IPS-NIHi11 (cell line): ENCODE measurements at regions not wholly inside any gene's neighbourhood (a gene's known extent, or its start where the extent isn't known, plus 50 kb on each side); places are given as distances from the start of the nearest gene placed in this dataset.
"Not testable (repeated sequence)": the region's sequence is repeated elsewhere in the genome, so short reads cannot be mapped to it uniquely, and the experiment has no call there.

Experiments
- DNase-seq: peaks from one replicate; pipeline ENCODE4 v3.0.0; 2012; ENCODE audit warnings: mixed read lengths, low spot score

GRCh38 chr4:181755846-181756245 lies 487.4 kb upstream of the TENM3 start:
- no peak for DNase-seq

- no peak for DNase-seq
These were observed 486.6 kb upstream of the TENM3 start for GRCh38 chr4:181756451-181757095.

- no peak for DNase-seq
These were observed 486.1 kb upstream of the TENM3 start for GRCh38 chr4:181757098-181757497.

DNA sequence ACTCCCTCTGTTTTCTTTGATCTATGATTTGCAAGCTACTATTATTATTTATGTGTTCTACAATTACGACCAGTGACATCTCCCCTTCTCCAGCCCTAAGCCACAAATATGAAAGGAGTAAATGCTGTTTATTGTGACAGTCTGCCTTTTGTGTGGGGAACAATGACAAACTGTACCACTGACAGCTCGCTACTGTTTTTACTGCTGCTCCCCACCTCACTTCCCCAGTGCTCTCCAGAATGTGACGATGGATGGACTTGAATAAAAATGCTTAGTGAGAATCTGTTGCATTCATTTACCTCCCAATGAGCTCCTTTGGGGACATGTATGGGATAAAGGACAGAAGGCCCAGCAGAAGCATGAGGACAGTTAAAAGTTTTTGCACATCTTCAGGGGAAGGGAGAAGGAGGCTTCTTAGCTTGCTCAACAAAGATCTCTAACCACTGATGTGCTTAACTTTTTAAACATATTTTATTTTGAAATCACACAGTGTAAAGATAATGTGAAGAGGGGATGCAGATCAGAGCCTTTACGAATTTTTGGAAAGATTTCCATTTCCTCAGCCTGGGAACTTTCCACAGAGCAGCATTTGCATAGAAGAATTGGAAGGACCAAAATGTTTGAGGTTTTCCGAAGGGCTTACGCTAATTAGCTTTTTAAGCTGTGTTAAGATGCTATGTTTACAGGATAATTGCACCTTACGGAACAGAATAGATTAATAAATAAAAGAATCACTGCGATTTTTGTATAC lies 485.1 kb upstream of the TENM3 start:
- DNase-seq, result no peak

DNA sequence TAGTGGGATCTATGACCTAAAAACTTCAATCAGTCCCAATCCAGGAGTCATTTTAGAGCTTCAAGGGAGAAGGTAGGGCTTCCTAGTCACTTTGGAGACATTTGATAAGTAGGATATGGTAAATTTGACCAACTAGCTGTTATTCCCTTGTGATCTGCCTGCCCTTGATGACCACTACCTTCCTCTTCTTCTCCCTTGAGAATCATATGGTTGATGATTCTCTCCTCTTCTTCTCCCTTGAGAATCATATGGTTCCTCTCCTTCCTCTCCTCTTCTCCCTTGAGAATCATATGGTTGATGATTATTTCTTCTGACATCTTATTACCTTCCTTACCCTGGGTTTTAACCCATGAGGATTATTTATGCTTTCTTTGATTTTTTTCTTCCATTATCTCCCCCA lies 482.6 kb upstream of the TENM3 start:
- no peak for DNase-seq

GRCh38 chr4:181761156-181761555 lies 482.0 kb upstream of the TENM3 start:
- DNase-seq, result no peak

DNA sequence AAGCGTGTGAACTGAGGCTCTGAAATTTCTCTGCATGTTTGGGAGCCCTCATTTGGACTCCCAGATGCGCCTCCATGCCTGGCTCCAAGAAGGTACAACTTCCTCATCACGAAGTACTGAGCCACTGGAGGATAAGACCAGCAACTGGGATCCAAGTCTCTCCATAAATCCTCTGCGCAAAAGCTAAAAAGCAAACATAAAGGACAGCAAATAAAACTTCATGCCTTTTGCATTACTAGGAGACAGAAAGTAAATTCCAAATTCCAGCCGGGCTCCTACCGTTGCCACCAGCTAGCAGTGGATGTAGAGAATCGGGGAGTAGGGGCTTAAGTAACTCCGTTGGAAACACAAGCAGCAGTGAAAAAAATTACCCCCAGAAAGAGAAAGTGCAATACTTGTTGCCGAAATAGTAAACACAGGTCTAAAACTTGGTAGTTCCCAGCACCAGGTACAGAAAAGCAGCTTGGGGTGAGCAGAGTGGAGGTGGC lies 477.1 kb upstream of the TENM3 start:
- no peak for DNase-seq

- no peak for DNase-seq
These were observed 472.2 kb upstream of the TENM3 start for GRCh38 chr4:181770971-181771370.

GRCh38 chr4:181775298-181775697 lies 467.9 kb upstream of the TENM3 start:
- DNase-seq, result no peak

- no peak for DNase-seq
These were observed 466.7 kb upstream of the TENM3 start for GRCh38 chr4:181776264-181777054.

- DNase-seq, result no peak
These were observed 465.7 kb upstream of the TENM3 start for GRCh38 chr4:181777518-181777917.

GRCh38 chr4:181784881-181785280 lies 458.3 kb upstream of the TENM3 start:
- no peak for DNase-seq

DNA sequence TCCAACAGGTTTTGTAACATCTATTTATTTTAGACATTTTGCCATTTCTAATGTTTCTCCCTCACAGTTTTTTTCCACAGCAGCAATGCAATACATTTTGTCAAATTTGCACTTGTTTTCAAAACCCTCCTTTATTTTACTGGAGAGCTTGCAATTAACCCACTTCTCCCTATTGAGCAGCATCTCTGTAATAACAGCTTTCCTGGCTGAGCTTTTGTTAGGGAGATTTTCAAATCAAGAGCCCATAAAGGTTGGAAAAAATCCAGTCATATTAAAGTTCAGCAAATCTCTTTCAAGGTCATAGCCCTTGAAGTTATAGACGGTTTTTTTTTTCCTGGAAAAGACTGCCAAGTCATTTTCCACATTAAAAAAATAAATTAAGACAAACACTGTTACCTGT lies 450.6 kb upstream of the TENM3 start:
- DNase-seq, result no peak

DNA sequence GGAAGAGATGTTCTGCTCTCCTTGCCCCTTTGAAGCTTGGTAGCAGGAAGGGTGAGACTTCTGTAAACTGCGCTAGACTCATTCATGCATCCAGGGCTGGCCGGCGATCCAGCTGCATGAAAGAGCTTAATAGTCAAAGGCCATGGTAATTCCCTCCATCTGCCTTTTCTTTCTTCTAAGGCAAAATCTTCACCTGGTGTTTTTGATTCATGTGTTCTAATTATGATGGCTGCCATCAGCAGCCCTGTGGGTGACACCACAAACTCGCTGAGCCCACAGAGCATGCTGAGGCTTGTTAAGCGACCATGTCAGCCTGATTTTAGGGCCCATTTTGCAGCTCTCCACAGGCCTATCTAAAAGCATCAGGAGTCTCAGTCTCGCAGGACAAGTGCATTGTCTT lies 450.1 kb upstream of the TENM3 start:
- peak; percentile 11 for DNase-seq

GRCh38 chr4:181796502-181796901 lies 446.7 kb upstream of the TENM3 start:
- no peak for DNase-seq

DNA sequence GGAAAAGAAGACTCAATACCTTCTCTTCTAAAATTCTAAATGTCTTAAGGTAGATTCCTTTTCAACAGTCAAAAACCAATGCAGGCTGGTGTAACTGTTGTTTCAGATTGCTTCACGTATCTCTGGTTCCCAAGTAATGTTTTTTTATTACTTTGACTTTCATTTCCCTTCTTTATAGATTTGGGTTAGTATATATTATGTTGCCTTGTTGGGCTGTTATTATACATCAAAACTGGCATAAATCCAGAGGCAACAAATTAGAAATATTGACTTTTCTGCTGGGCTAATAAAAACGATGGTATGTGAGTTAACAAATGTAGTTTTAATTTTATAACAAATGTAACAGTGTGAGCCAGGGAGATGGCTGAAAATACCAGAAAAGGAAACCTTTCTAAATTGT lies 444.7 kb upstream of the TENM3 start:
- DNase-seq, result no peak

- no peak for DNase-seq
These were observed 443.6 kb upstream of the TENM3 start for GRCh38 chr4:181799561-181800069.

- no peak for DNase-seq
These were observed 441.0 kb upstream of the TENM3 start for GRCh38 chr4:181802207-181802606.

DNA sequence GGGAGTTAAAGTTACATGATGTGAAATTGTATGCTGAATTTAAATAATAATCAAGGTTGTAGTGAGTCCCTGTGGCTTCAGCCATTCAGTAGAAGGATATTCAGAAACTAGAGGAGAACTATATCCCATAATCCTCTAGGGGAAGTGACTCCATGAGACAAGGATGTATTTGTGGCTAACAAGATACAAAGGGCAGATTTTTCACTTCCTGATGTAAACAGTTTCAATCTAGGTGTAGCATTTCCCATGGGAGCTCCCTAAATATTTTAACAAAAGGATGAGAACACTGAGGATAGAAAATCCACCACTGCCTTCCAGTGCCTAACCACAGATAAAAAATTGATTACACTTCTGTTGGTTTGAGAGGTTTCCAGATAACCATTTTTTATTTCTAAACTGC lies 435.4 kb upstream of the TENM3 start:
- no peak for DNase-seq

- DNase-seq, result no peak
These were observed 432.5 kb upstream of the TENM3 start for GRCh38 chr4:181810711-181811110.

GRCh38 chr4:181811550-181811949 lies 431.7 kb upstream of the TENM3 start:
- DNase-seq, result not testable (repeated sequence)

- DNase-seq, result no peak
These were observed 423.3 kb upstream of the TENM3 start for GRCh38 chr4:181819946-181820345.

DNA sequence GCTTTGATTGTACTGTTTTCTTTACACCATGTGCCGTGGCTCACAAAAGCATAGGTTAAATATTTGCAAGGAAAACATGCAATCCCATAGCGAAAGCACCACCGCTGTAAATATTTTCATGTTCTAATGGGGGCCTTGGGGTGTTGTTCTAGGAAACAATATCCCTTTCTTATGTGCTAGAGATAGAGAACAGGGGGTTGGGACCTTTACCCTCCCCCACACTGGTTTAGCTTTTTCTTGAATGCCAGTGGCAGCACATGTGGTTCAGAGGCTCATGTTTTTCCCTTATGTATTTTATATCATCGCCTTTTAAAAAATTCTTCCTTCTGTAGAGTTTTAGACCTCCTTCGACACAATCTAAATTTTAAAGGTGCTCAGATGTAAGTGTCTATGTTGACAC lies 422.6 kb upstream of the TENM3 start:
- peak; percentile 23 for DNase-seq
